GM18508 (cell line): ENCODE measurements at regions not wholly inside any gene's neighbourhood (a gene's known extent, or its start where the extent isn't known, plus 50 kb on each side); places are given as distances from the start of the nearest gene placed in this dataset.

Source experiments
- ATAC-seq: cut with Tn5 transposase; IDR thresholded peaks from one replicate; pipeline ENCODE4 v1.9.1; 2021; ENCODE audit warnings: moderate number of reproducible peaks; ENCODE audit not compliant: insufficient read depth, unreplicated experiment

- no peak for ATAC-seq
These were observed 67.6 kb downstream of the COX18 start for GRCh38 chr4:73001885-73002284.

GRCh38 chr4:72997409-72997808, 72.1 kb downstream of the COX18 start:
- no peak for ATAC-seq

- no peak for ATAC-seq
These were observed 74.8 kb downstream of the COX18 start for GRCh38 chr4:72994670-72995069.

- ATAC-seq, result no peak
These were observed 75.6 kb downstream of the COX18 start for GRCh38 chr4:72993876-72994275.

- no peak for ATAC-seq
These were observed 77.6 kb downstream of the COX18 start for GRCh38 chr4:72991873-72992272.

- no peak for ATAC-seq
These were observed 81.5 kb downstream of the COX18 start for GRCh38 chr4:72987741-72988729.

GRCh38 chr4:72984351-72984750, 85.2 kb downstream of the COX18 start:
- ATAC-seq, result no peak

- ATAC-seq, result no peak
These were observed 85.8 kb downstream of the COX18 start for GRCh38 chr4:72983709-72984108.

- no peak for ATAC-seq
These were observed 91.5 kb downstream of the COX18 start for GRCh38 chr4:72977936-72978485.

- no peak for ATAC-seq
These were observed 94.1 kb downstream of the COX18 start for GRCh38 chr4:72975488-72975784.

GRCh38 chr4:72974694-72975487, 94.6 kb downstream of the COX18 start:
- ATAC-seq, result no peak

- no peak for ATAC-seq
These were observed 97.9 kb downstream of the COX18 start for GRCh38 chr4:72971572-72971971.

GRCh38 chr4:72970756-72971155, 98.8 kb downstream of the COX18 start:
- ATAC-seq, result no peak

- no peak for ATAC-seq
These were observed 99.5 kb downstream of the COX18 start for GRCh38 chr4:72969976-72970375.

GRCh38 chr4:72966652-72967051, 102.9 kb downstream of the COX18 start:
- peak; percentile 48 for ATAC-seq

- no peak for ATAC-seq
These were observed 110.1 kb downstream of the COX18 start for GRCh38 chr4:72959411-72959810.

GRCh38 chr4:72954811-72955210, 114.7 kb downstream of the COX18 start:
- ATAC-seq, result no peak

GRCh38 chr4:72953571-72953970, 115.9 kb downstream of the COX18 start:
- ATAC-seq, result no peak

- ATAC-seq, result no peak
These were observed 117.9 kb downstream of the COX18 start for GRCh38 chr4:72951628-72952027.

- no peak for ATAC-seq
These were observed 118.4 kb downstream of the COX18 start for GRCh38 chr4:72951147-72951546.

- ATAC-seq, result no peak
These were observed 121.4 kb downstream of the COX18 start for GRCh38 chr4:72948080-72948479.
